Activated naive CD8-positive, alpha-beta T cell treated with anti-CD3 and anti-CD28 coated beads, Interleukin-2, amount 50 U/mL, for 24 hours (primary cell): ENCODE measurements at regions not wholly inside any gene's neighbourhood (a gene's known extent, or its start where the extent isn't known, plus 50 kb on each side); places are given as distances from the start of the nearest gene placed in this dataset.

ENCODE experiments used
- ATAC-seq: fragments of 150-1000 bp; cut with Tn5 transposase; one replicate; pipeline ENCODE4 v1.10.0; 2021
- DNase-seq: peaks from one replicate; pipeline ENCODE4 v3.0.0; 2021
- H3K27ac Mint-ChIP-seq: one replicate; pipeline ENCODE4 v1.8.0; 2021; ENCODE audit warnings: mild to moderate bottlenecking, mixed read lengths
- H3K27me3 Mint-ChIP-seq: one replicate; pipeline ENCODE4 v1.8.0; 2021; ENCODE audit warnings: mixed read lengths
- H3K36me3 Mint-ChIP-seq: one replicate; pipeline ENCODE4 v1.8.0; 2021; ENCODE audit warnings: low read depth, mixed read lengths
- H3K4me1 Mint-ChIP-seq: one replicate; pipeline ENCODE4 v1.8.0; 2021; ENCODE audit warnings: mixed read lengths
- H3K4me3 Mint-ChIP-seq: one replicate; pipeline ENCODE4 v1.8.0; 2021; ENCODE audit warnings: mild to moderate bottlenecking, moderate library complexity, mixed read lengths
- H3K9me3 Mint-ChIP-seq: one replicate; pipeline ENCODE4 v1.8.0; 2021; ENCODE audit warnings: mixed read lengths

- no peak overlapping the region for H3K27ac Mint-ChIP-seq
- H3K4me3 Mint-ChIP-seq = no peak overlapping the region
- H3K4me1 Mint-ChIP-seq = no peaks in the 10 kb centered on the region
- H3K27me3 Mint-ChIP-seq = no peaks in the 10 kb centered on the region
- DNase-seq = no peak
- no peak for ATAC-seq
- H3K36me3 Mint-ChIP-seq = no peaks in the 10 kb centered on the region
- H3K9me3 Mint-ChIP-seq = peaks cover 12% of the 10 kb centered on the region
These were observed 174.3 kb upstream of the TENM3 start for GRCh38 chr4:182068920-182069319.

- DNase-seq = no peak
- H3K9me3 Mint-ChIP-seq = peaks cover 8% of the 10 kb centered on the region
- H3K27me3 Mint-ChIP-seq = no peaks in the 10 kb centered on the region
- ATAC-seq = no peak
- no peaks in the 10 kb centered on the region for H3K36me3 Mint-ChIP-seq
- no peak overlapping the region for H3K4me3 Mint-ChIP-seq
- no peak overlapping the region for H3K27ac Mint-ChIP-seq
- no peaks in the 10 kb centered on the region for H3K4me1 Mint-ChIP-seq
These were observed 169.9 kb upstream of the TENM3 start for GRCh38 chr4:182073278-182073677.

- DNase-seq (no peak), ATAC-seq (no peak)
- peaks cover 8% of the 10 kb centered on the region for H3K9me3 Mint-ChIP-seq
- H3K27ac Mint-ChIP-seq = no peak overlapping the region
- H3K27me3 Mint-ChIP-seq = no peaks in the 10 kb centered on the region
- H3K4me3 Mint-ChIP-seq = no peak overlapping the region
- H3K36me3 Mint-ChIP-seq = no peaks in the 10 kb centered on the region
- H3K4me1 Mint-ChIP-seq = no peaks in the 10 kb centered on the region
These were observed 169.1 kb upstream of the TENM3 start for GRCh38 chr4:182074139-182074538.

- Mint-ChIP-seq H3K4me3 (no peak overlapping the region), H3K9me3 (peaks cover 8% of the 10 kb centered on the region), H3K36me3 (no peaks in the 10 kb centered on the region), H3K27ac (no peak overlapping the region), H3K27me3 (no peaks in the 10 kb centered on the region), H3K4me1 (no peaks in the 10 kb centered on the region)
- ATAC-seq (no peak), DNase-seq (no peak)
These were observed 168.4 kb upstream of the TENM3 start for GRCh38 chr4:182074810-182075209.

- Mint-ChIP-seq H3K4me1 (no peaks in the 10 kb centered on the region), H3K9me3 (no peaks in the 10 kb centered on the region), H3K36me3 (no peaks in the 10 kb centered on the region), H3K4me3 (no peak overlapping the region), H3K27ac (no peak overlapping the region), H3K27me3 (no peaks in the 10 kb centered on the region)
- DNase-seq = no peak
- no peak for ATAC-seq
These were observed 160.3 kb upstream of the TENM3 start for GRCh38 chr4:182082910-182083309.

GRCh38 chr4:182083671-182084410, 159.4 kb upstream of the TENM3 start:
- Mint-ChIP-seq H3K27ac (no peak overlapping the region), H3K36me3 (no peaks in the 10 kb centered on the region), H3K4me1 (no peaks in the 10 kb centered on the region), H3K27me3 (no peaks in the 10 kb centered on the region), H3K4me3 (no peak overlapping the region), H3K9me3 (no peaks in the 10 kb centered on the region)
- DNase-seq (no peak), ATAC-seq (no peak)

GRCh38 chr4:182085051-182085480, 158.1 kb upstream of the TENM3 start:
- ATAC-seq (no peak), DNase-seq (no peak)
- Mint-ChIP-seq H3K9me3 (no peaks in the 10 kb centered on the region), H3K4me1 (no peaks in the 10 kb centered on the region), H3K4me3 (no peak overlapping the region), H3K36me3 (no peaks in the 10 kb centered on the region), H3K27ac (no peak overlapping the region), H3K27me3 (no peaks in the 10 kb centered on the region)

- no peak overlapping the region for H3K27ac Mint-ChIP-seq
- no peaks in the 10 kb centered on the region for H3K27me3 Mint-ChIP-seq
- no peaks in the 10 kb centered on the region for H3K9me3 Mint-ChIP-seq
- no peak overlapping the region for H3K4me3 Mint-ChIP-seq
- H3K36me3 Mint-ChIP-seq = no peaks in the 10 kb centered on the region
- no peaks in the 10 kb centered on the region for H3K4me1 Mint-ChIP-seq
- DNase-seq (no peak), ATAC-seq (no peak)
These were observed 153.9 kb upstream of the TENM3 start for GRCh38 chr4:182089326-182089725.

- Mint-ChIP-seq H3K9me3 (peaks cover 5% of the 10 kb centered on the region), H3K4me3 (no peak overlapping the region), H3K27me3 (no peaks in the 10 kb centered on the region), H3K36me3 (no peaks in the 10 kb centered on the region), H3K27ac (no peak overlapping the region), H3K4me1 (no peaks in the 10 kb centered on the region)
- ATAC-seq = no peak
- DNase-seq = no peak
These were observed 153.0 kb upstream of the TENM3 start for GRCh38 chr4:182090186-182090585.

- no peaks in the 10 kb centered on the region for H3K4me1 Mint-ChIP-seq
- peaks cover 5% of the 10 kb centered on the region for H3K9me3 Mint-ChIP-seq
- ATAC-seq (no peak), DNase-seq (no peak)
- H3K36me3 Mint-ChIP-seq = no peaks in the 10 kb centered on the region
- H3K27ac Mint-ChIP-seq = no peak overlapping the region
- no peaks in the 10 kb centered on the region for H3K27me3 Mint-ChIP-seq
- H3K4me3 Mint-ChIP-seq = no peak overlapping the region
These were observed 152.1 kb upstream of the TENM3 start for GRCh38 chr4:182091128-182091527.

GRCh38 chr4:182093431-182093831, 149.8 kb upstream of the TENM3 start:
- Mint-ChIP-seq H3K4me1 (no peaks in the 10 kb centered on the region), H3K36me3 (no peaks in the 10 kb centered on the region), H3K27ac (no peak overlapping the region), H3K9me3 (peaks cover 15% of the 10 kb centered on the region), H3K27me3 (no peaks in the 10 kb centered on the region), H3K4me3 (no peak overlapping the region)
- ATAC-seq = no peak
- DNase-seq = no peak

GRCh38 chr4:182093935-182094334, 149.3 kb upstream of the TENM3 start:
- Mint-ChIP-seq H3K27ac (no peak overlapping the region), H3K36me3 (no peaks in the 10 kb centered on the region), H3K9me3 (peaks cover 15% of the 10 kb centered on the region), H3K4me3 (no peak overlapping the region), H3K4me1 (no peaks in the 10 kb centered on the region), H3K27me3 (no peaks in the 10 kb centered on the region)
- ATAC-seq (no peak), DNase-seq (no peak)

- no peak for ATAC-seq
- Mint-ChIP-seq H3K4me3 (no peak overlapping the region), H3K4me1 (no peaks in the 10 kb centered on the region), H3K27ac (no peak overlapping the region), H3K27me3 (no peaks in the 10 kb centered on the region), H3K9me3 (peaks cover 15% of the 10 kb centered on the region), H3K36me3 (no peaks in the 10 kb centered on the region)
- DNase-seq = no peak
These were observed 141.6 kb upstream of the TENM3 start for GRCh38 chr4:182101618-182102017.

- H3K27me3 Mint-ChIP-seq = no peaks in the 10 kb centered on the region
- ATAC-seq (no peak), DNase-seq (no peak)
- no peak overlapping the region for H3K27ac Mint-ChIP-seq
- H3K36me3 Mint-ChIP-seq = no peaks in the 10 kb centered on the region
- peaks cover 9% of the 10 kb centered on the region for H3K9me3 Mint-ChIP-seq
- no peaks in the 10 kb centered on the region for H3K4me1 Mint-ChIP-seq
- H3K4me3 Mint-ChIP-seq = no peak overlapping the region
These were observed 140.6 kb upstream of the TENM3 start for GRCh38 chr4:182102576-182102975.

- ATAC-seq = no peak
- DNase-seq = no peak
- Mint-ChIP-seq H3K27ac (no peak overlapping the region), H3K4me3 (no peak overlapping the region), H3K27me3 (no peaks in the 10 kb centered on the region), H3K9me3 (peaks cover 4% of the 10 kb centered on the region), H3K4me1 (no peaks in the 10 kb centered on the region), H3K36me3 (no peaks in the 10 kb centered on the region)
These were observed 139.4 kb upstream of the TENM3 start for GRCh38 chr4:182103614-182104319.
